Endometrium (tissue), 2 donors: ENCODE measurements at regions not wholly inside any gene's neighbourhood (a gene's known extent, or its start where the extent isn't known, plus 50 kb on each side); places are given as distances from the start of the nearest gene placed in this dataset.
"Not testable (repeated sequence)": the region's sequence is repeated elsewhere in the genome, so short reads cannot be mapped to it uniquely, and the experiment has no call there.

Source experiments
- FAIRE-seq: peaks from 2 replicates; lab custom pipeline; 2012; peaks lifted over from hg19 to GRCh38; lab: Jason Lieb, UNC
- donor health status: control.
- donor health status: control.

GRCh38 chr7:113710310-113711096, 208.3 kb downstream of the PPP1R3A start:
- FAIRE-seq: peak; percentile 55

DNA sequence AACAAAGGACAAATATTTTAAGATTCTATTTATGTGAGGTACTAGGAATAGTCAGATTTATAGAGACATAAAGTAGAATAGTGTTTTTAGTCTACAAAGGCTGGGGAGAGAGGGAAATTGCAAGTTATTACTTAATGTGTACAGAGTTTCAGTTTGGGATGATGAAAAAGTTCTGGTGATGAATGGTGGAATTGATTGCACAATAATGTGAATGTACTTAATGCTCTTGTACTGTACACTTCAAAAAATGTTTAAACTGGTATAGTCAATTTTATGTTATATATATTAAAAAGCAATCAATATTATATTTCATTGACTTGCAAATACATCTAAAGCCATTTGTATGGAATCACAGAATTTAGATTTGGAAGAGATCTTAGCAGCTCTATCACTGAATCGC, 213.4 kb downstream of the PPP1R3A start:
- FAIRE-seq: no peak

DNA sequence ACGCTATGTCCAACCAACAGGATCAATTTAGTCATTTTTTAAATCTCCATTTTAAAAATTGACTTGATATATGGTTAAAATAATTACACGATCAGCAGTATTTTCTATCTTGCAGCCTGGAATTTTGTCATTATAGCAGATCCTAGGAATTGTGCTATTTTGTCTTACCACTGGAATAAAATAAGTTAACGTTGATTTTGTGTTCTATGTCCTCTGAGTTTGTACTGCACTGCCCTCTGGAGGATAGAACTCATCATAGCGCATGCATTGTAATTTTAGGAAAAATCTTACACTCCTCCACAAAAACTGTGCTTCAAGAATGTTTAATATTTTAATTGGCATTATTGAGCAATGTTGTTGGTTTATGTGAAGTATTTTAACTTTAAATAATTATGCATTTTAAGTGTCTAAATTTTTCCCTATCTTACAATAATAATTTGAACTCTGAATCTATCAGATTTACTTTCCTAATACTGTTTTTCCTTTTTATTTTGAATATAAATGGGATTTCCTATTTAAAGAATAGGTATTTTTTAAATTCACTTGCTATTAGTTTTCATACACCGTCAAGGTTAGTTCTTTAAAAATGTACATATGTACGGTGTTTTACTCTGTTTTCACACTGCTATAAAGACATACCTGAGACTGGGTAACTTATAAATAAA, 220.1 kb downstream of the PPP1R3A start:
- peak; percentile 93 for FAIRE-seq

GRCh38 chr7:113694149-113694548, 224.7 kb downstream of the PPP1R3A start:
- FAIRE-seq: no peak

- FAIRE-seq: no peak
Measured at GRCh38 chr7:113684165-113684564, 234.6 kb downstream of the PPP1R3A start.

- FAIRE-seq: no peak
Measured at GRCh38 chr7:113677811-113678210, 241.0 kb downstream of the PPP1R3A start.

GRCh38 chr7:113664867-113665266, 253.9 kb downstream of the PPP1R3A start:
- no peak for FAIRE-seq

- no peak for FAIRE-seq
Measured at GRCh38 chr7:113659416-113659815, 259.4 kb downstream of the PPP1R3A start.

GRCh38 chr7:113657603-113658002, 261.2 kb downstream of the PPP1R3A start:
- FAIRE-seq: no peak

DNA sequence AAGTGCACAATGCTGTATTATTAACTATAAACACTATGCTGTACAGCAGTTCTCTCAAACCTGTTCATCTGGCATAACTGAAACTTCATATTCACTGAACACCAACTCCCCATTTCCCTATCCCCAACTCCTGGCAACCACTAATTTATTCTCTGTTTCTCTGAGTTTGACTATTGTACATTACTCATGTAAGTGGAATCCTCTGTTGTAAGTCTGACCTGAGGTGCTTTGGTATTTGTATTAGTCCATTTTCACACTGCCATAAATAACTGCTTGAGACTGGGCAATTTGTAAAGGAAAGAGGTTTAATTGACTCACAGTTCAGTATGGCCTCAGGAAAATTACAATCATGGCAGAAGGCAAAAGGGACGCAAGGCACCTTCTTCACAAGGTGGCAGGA, 266.3 kb downstream of the PPP1R3A start:
- FAIRE-seq: no peak

DNA sequence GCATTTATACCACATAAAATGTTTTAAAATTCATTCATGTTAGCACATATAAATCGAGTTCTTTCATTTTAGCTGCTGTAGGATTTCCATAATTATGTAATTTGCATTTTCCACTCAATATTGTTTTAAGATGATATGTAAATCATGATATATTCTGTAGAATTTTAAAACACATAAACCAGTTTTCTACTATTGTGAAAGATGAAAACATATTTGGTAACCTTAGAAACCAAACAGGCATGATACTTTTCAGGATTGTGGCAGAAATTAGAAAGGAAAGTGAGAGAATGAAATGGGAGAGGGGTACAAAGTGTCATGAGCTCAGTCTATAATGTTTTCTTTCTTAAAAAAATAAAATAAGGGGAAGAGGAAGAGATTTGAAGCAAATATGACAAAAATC, 269.3 kb downstream of the PPP1R3A start:
- FAIRE-seq: no peak

- no peak for FAIRE-seq
Measured at GRCh38 chr7:113639221-113639620, 279.6 kb downstream of the PPP1R3A start.

DNA sequence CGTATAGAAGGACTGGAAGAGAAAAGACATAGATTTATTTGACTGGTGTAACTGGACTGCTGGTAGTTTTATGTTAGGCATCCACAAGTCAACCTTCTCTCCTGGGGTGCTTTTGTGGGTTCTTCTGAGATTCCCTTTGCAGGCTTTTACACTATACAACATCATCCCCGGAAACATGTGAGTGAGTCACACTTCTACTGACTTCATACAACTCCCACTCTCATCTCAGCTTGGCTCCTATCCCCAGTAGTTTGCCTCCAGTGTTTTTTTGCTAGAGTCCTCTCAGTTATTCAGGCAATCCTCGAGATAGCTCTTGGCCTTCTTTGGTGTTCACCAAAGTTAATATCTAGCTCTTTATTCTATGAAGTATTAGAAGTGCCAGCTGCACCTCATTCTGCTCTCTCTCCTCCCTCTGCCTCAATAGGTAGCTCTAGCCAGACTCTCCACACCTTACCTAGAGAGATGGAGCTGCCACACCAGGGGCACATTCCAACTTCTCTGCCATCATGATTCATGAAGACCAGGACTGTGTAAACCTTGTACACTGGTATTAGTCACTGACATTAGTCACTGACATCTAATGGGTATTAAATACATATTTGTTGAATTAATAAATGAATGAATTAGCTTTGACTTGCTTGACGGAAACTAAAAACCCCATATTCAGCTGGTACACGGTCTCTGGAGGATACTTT, 281.9 kb downstream of the PPP1R3A start:
- no peak for FAIRE-seq

- no peak for FAIRE-seq
Measured at GRCh38 chr7:113635492-113635891, 283.3 kb downstream of the PPP1R3A start.

GRCh38 chr7:113633073-113633472, 285.7 kb downstream of the PPP1R3A start:
- FAIRE-seq: no peak

GRCh38 chr7:113628948-113629847, 289.6 kb downstream of the PPP1R3A start:
- no peak for FAIRE-seq

DNA sequence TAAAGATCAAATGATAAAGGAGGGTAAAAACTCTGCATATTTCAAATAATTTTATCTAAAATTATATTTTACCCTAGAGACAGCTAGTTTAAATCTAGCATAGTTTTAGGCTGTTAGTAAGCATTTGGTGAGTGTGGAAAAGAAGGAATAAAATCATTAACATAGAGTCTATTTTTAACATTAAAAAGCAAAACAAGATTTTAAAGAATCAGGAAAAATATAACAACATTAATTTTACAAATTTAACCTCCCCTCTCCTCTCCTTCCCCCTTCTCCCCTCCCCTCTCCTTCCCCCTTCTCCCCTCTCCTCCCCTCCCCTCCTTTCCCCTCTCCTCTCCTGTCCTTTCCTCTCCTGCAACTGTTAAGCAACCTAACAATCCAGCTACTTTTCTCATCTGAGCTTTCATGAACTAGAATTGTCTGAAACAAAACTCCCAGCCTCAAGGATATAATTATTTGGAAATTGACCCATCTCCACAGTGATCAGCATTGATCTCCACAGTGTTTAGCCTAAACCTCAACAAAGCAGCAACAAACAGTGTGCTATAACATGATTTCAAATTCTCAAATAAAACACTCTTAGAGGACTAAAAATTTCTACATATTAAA, 293.2 kb downstream of the PPP1R3A start:
- peak; percentile 63 for FAIRE-seq

GRCh38 chr7:113622796-113623195, 296.0 kb downstream of the PPP1R3A start:
- no peak for FAIRE-seq

DNA sequence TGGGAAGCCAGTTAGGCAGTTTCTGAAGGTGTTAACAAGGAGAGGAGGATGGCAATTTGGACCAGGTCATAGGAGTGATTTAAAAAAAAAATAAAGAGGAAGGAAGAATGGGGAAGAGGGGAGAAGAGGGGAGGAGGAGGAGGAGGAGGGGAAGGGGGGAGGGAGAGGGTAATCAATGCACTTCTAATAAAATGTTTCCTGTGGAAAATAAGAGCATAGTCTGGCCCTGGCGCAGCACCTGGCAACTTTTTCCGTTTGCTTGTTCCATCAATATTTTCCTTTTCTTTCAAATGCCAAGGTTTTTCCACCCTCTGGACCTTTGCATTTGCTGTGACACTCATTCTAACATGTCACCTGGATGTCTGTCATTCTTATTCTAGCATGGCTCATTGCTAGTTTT, 308.2 kb downstream of the PPP1R3A start:
- no peak for FAIRE-seq

GRCh38 chr7:113608782-113609181, 310.0 kb downstream of the PPP1R3A start:
- FAIRE-seq: peak; percentile 96

DNA sequence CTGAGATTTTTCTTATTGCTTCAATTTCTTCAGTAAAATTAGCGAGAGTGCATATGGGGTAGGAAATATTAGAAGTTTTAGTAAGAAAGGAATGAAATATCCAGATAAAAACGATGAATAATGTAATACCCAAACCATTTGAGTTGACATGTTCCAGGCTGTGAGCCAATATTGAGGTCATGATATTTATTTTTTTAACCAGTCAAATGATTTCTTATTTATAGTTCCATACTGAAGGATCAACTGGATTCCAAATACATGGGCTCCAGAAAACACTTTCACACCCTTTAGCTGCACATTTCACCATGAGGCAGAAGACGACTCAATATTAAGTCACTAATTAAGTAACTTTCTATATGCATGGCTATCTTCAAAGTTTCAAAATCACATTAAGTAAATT, 312.5 kb downstream of the PPP1R3A start:
- FAIRE-seq: no peak

DNA sequence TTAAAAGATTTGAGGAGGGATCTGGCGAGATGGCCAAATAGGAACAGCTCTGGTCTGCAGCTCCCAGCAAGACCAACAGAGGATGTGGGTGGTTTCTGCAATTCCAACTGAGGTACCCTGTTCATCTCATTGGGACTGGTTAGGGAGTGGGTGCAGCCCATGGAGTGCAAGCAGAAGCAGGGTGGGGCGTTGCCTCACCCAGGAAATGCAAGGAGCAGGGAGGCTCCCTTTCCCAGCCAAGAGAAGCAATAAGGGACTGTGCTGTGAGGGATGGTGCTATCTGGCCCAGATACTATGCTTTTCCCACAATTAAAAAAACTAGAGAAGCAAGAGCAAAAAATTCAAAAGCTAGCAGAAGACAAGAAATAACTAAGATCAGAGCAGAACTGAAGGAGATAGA, 318.4 kb downstream of the PPP1R3A start:
- FAIRE-seq: not testable (repeated sequence)
